ENCODE measurements at regions not wholly inside any gene's neighbourhood (a gene's known extent, or its start where the extent isn't known, plus 50 kb on each side); places are given as distances from the start of the nearest gene placed in this dataset.
A peak's percentile ranks its signal among the peaks of the same experiment; 100 is the strongest.
"Not testable (repeated sequence)": the region's sequence is repeated elsewhere in the genome, so short reads cannot be mapped to it uniquely, and the experiment has no call there.

DNA sequence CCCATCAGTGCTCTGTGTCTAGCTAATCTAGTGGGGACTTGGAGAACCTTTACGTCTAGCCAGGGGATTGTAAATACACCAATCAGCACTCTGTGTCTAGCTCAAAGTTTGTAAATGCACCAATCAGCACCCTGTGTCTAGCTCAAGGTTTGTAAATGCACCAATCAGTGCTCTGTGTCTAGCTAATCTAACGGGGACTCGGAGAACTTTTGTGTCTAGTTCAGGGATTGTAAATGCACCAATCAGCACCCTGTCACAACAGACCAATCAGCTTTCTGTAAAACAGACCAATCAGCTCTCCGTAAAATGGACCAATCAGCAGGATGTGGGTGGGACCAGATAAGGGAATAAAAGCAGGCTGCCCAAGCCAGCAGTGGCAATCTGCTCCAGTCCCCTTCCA, 268.3 kb upstream of the MKLN1 start:
- DNase-seq = not testable (repeated sequence)

DNA sequence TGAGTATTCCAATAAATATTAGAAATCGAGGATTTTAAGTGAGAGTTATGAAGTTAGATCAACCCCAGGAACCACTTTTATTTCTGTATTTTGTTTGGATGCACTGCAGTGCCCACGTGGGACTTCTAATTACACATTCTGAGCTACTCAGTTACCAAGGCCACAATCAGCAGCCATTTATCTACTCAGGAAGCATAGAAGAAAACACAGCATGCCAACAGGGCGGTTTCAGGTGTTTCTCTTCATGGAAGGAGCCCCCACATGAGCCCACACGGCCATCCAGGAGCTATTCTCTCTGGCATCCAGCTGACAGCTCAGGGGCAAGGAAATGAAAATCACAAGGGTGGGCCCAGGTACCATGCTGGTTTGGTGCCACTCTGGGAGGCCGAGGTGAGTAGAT, 266.5 kb upstream of the MKLN1 start:
- DNase-seq = no peak

DNA sequence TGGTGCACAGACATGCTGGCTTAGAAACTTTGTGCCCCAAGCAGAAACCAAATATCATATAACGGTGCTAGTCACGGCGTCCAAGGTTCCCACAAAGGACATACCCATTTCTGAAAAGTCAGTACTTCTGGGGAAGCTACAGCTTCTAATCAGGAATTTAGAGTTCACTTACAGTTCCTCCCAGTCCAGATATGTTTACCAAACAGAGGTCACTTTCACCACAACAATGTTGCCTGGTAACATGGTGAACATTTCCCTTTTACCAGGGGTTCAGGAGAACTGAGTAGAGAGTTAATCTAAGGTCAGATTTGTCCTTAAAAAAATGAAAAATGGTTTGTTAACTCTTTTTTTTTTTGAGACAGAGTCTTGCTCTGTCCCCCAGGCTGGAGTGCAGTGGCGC, 265.9 kb upstream of the MKLN1 start:
- no peak for DNase-seq

- no peak for DNase-seq
Observed at GRCh38 chr7:131066635-131067034, 261.0 kb upstream of the MKLN1 start.

DNA sequence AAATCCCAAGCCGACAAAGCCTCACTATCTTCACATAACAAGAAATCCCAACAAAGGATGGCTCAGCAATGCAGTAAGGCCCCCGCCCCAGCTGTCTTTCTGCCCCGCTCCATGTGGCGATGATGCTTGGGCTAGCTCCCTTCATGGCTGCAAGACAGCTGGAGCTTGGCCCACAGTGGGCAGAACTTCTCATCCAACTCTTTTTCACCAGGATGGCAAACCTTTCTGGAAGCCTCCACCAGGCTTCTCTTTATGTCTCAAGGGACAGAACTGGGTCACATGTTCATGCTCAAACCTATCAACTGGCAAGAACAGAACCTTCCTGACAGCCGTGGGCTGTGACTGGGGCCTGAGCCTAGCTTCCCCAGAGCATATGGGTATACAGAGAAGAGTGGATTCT, 260.5 kb upstream of the MKLN1 start:
- DNase-seq = no peak

GRCh38 chr7:131068604-131069021, 259.1 kb upstream of the MKLN1 start:
- no peak for DNase-seq

DNA sequence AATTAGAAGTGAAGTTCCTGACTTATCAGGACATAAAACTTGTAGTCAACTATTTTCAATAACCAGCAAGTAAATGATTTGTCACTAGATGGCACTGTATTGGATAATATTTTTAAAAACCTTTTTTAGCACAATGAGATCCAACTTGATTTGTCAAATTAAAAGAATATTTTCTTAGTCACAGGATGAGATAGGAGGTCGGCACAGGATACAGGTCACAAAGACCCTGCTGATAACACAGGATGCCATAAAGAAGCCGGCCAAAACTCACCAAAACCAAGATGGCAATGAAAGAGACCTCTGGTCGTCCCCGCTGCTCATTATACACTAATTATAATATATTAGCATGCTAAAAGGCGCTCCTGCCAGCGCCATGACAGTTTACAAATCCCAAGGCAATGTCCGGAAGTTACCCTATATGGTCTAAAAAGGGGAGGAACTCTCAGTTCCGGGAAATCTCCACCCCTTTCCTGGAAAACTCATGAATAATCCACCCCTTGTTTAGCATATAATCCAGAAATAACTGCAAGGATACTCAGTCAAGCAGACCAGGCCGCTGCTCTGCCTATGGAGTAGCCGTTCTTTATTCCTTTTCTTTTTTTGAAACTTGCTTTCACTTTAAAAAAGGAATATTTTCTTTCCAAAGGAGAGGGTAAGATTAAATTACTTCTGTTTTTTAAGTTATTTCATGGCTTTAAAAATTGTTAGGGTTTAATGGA, 255.7 kb upstream of the MKLN1 start:
- DNase-seq = peak; percentile 31

DNA sequence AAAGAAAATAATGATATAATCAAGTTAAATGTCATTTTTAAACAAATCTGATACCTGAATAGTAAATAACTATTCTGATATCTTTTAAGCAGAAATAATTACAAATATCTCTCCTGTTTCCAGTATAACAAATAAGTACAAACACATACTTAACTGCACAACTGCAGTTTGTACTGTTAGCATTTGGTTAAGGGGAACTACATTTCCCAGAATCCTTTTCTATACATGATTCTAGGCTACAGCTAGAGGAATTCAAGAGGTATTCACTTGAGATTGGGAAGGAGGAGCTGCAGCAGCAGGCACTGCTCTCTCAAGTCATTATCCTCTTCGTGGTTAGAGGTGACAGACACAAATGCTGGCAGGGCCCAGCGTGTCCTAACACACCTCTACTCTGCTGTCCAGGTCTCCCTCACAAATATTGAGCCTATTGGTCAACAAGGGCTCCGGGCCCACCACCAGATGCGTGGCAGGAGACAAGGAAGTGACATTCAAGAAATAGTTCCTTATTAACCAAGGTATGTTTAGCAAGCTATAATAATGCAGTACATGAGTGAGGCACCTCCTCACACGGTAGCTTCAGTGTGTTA, 255.1 kb upstream of the MKLN1 start:
- peak; percentile 17 for DNase-seq

GRCh38 chr7:131074043-131074442, 253.6 kb upstream of the MKLN1 start:
- no peak for DNase-seq

- no peak for DNase-seq
Observed at GRCh38 chr7:131074585-131074984, 253.1 kb upstream of the MKLN1 start.

DNA sequence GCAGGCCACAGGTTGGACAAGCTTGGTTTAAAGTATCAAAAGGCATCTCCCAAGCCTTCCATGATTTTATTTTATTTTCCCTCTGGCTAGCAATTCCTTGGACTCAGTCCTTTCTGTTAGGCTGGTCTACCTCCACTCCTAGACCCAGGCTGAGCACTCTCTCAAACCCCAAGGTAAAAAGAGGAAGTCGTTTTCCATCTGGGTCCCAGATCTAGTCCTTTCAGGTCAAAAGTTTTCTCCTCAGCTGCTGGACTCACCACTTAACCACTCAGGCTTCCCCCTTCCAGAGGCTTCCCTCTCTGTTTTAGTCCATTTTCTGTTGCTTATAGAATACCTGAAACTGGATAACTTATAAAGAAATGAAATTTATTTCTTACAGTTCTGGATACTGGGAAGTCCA, 252.3 kb upstream of the MKLN1 start:
- DNase-seq = no peak

- DNase-seq = no peak
Observed at GRCh38 chr7:131076032-131076431, 251.6 kb upstream of the MKLN1 start.

DNA sequence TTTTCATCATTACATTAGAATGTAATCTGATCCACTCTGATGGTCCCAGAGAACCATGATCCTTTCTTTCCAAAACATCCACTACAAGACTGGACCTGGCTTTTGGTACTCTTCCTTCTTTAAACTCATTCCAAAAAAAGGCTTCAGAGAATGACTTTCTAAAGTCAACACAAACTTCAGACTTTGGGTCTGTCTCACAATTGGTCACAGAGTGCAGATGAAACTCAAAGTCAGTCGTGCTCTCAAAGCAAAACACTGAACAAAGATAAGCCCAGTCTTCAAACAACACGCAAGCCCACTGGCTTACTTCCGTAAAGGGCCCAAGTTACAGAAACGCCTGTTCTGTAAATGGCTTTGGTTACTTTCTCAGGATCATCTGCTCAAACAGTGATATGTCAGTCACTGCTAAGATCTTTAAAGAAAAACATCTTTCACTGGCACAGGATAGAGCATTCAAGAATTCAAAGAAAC, 250.9 kb upstream of the MKLN1 start:
- no peak for DNase-seq

GRCh38 chr7:131077735-131078134, 249.9 kb upstream of the MKLN1 start:
- no peak for DNase-seq

- no peak for DNase-seq
Observed at GRCh38 chr7:131080754-131081153, 246.9 kb upstream of the MKLN1 start.

DNA sequence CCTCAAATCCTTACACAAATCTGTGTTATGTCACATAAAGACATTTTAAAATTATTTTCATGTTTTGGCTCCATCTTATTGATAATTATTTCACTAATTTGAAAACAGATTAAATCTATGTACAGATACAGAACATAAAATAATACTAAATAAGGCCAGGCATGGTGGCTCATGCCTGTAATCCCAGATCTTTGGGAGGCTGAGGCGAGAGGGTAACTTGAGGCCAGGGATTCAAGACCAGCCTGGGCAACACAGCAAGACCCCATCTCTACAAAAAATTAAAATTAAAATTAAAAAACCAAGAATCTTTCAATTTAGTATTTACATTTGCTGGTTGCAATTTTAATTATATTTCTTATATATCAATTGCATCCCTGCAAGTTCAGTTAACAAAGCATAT, 246.4 kb upstream of the MKLN1 start:
- DNase-seq = no peak

- no peak for DNase-seq
Observed at GRCh38 chr7:131083781-131084180, 243.9 kb upstream of the MKLN1 start.

DNA sequence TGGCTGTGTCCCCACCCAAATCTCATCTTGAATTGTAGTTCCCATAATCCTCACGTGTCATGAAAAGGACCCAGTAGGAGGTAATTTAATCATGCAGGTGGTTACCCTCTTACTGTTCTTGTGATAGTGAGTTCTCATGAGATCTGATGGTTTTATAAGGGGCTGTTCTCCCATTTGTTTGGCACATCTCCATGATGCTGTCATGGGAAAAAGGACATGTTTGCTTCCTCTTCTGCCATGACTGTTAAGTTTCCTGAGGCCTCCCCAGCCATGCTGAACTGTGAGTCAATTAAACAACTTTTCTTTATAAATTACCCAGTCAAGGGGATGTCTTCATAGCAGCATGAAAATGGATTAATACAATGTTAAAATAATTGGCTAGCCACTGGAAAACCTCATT, 243.3 kb upstream of the MKLN1 start:
- DNase-seq = not testable (repeated sequence)

GRCh38 chr7:131087756-131088658, 239.7 kb upstream of the MKLN1 start:
- no peak for DNase-seq

DNA sequence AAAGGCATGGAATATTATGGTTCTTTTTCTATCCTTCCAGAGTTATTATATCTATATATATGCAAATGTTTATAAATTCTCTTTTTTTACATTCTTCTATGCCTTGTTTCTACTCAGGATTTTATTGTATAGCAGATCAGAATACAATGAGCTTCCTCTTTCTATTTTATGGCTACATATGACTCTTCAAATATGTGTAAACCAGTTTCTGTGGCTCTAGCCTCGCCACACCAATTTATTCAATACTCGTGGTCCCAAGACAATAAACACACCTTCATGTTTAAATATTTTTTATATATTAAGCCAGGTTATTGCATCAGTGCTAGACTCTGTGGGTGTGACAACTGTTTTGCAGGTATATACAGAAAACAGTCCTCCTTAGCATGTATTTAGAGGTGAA, 237.5 kb upstream of the MKLN1 start:
- no peak for DNase-seq

DNA sequence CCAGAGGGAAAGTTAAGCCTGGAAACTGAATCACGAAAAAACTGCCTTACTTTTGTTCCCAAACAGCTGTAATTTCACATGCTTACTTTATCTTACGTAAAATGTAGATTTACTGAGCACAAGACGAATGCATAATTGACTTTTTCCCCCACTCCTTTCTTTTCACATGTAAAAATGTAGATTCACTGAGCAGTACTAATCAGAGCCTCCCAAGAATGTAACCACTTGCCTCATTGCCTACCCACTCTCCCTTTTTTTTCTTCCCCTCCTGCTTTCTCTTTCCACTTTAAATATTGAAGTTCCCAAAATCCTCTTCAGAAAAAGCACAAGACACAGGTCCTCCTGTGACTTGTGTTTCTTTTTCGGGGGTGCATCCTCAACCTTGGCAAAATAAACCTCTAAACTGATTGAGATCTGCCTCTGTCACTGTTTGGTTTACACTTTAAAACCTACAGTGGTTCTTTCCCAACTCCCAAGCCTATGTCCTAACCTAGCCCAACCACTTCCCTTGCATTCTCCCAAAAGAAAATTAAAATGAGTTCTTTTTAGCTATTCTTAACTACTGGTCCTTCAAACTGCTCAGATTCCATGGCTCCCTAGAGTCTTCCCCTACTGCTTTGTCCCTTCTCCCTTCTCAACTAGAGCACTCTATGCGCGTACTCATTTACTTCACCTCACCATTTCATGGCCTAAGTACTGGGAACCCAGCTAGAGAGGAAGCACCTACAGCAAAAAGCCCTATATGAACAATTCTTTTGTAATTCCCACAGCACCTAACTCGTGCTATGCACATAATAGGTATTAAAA, 236.6 kb upstream of the MKLN1 start:
- DNase-seq = no peak

DNA sequence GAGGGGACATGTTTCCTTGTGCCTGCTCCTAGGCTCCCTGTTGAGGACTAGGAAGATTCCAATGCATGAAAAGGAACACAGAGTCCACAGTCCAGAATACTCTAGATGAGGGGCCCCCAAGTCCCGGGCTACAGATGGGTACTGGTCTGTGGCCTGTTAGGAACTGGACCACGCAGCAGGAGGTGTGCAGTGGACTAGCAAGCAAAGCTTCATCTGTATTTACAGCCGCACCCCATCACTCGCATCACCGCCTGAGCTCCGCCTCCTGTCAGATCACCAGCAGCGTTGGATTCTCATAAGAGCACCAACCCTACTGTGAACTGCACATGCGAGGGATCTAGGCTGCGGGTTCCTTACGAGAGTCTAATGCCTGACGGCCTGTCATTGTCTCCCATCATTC, 233.0 kb upstream of the MKLN1 start:
- no peak for DNase-seq

DNA sequence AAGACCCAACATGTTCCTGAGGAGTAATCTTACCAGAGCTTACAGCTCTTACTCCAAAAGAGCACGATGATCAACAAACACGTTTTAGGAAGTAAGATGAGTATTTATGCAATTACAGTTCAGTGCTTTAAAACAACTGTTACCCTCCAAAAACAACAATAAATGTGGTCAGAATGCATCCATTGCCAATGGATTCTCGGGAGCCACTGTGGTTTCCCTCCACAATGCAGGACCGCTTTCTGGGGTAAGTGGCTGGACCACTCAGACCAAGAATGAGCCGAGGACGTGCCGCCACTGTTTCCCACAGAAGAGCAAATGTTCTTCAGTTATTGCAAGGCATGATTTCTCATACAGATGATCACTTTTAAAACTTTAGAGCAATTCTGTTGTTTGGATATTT, 232.3 kb upstream of the MKLN1 start:
- DNase-seq = no peak
